ENCODE measurements at regions not wholly inside any gene's neighbourhood (a gene's known extent, or its start where the extent isn't known, plus 50 kb on each side); places are given as distances from the start of the nearest gene placed in this dataset.

DNA sequence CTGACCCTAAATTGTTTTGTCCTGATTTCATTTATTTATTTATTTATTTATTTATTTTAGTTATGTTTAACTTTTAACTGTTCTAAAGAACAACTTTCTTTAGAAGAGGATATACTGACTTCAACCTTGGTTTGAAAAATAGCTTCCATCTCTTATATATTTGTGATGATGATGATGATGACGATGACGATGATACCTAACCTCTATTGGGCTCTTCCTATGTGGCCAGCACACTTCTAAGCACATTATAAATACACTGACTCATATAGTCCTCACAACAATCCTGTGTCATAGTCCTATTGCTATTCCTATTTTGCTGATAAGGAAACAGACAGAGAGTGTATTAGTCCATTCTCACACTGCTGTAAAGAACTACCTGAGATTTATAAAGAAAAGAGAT is 162.9 kb upstream of the KIAA1217 start:
- TF ChIP-seq, protein P1, sequence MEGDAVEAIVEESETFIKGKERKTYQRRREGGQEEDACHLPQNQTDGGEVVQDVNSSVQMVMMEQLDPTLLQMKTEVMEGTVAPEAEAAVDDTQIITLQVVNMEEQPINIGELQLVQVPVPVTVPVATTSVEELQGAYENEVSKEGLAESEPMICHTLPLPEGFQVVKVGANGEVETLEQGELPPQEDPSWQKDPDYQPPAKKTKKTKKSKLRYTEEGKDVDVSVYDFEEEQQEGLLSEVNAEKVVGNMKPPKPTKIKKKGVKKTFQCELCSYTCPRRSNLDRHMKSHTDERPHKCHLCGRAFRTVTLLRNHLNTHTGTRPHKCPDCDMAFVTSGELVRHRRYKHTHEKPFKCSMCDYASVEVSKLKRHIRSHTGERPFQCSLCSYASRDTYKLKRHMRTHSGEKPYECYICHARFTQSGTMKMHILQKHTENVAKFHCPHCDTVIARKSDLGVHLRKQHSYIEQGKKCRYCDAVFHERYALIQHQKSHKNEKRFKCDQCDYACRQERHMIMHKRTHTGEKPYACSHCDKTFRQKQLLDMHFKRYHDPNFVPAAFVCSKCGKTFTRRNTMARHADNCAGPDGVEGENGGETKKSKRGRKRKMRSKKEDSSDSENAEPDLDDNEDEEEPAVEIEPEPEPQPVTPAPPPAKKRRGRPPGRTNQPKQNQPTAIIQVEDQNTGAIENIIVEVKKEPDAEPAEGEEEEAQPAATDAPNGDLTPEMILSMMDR (conservative IDR thresholded peaks at IDR 0.05; ENCODE audit: low read depth, low read length), result no peak
- no peak overlapping the region for H3K4me3 ChIP-seq (ENCODE audit: low read depth, low read length)
- no peak for DNase-seq (ENCODE audit: low read depth)

DNA sequence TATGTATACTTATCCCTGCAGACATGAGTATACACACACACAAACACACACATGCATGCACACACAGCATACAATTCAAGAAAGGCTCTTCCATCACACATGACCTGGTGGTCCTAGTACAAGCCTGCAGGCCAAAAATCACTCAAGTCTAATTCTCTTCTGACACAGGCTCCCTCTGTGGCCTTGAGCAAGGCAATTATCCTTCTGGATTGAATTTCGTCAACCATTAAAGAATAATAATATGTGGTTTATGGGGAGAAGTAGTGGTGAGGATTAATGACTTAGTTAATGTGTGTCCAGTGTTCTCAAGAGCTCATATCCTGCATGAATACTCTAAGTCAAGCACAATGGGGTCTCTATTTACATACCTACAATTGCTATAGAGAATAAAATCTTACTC is 161.8 kb upstream of the KIAA1217 start:
- H3K4me3 ChIP-seq (ENCODE audit: low read depth, low read length), result no peak overlapping the region
- TF ChIP-seq, protein P1 (conservative IDR thresholded peaks at IDR 0.05; ENCODE audit: low read depth, low read length), result no peak
- DNase-seq (ENCODE audit: low read depth), result no peak

DNA sequence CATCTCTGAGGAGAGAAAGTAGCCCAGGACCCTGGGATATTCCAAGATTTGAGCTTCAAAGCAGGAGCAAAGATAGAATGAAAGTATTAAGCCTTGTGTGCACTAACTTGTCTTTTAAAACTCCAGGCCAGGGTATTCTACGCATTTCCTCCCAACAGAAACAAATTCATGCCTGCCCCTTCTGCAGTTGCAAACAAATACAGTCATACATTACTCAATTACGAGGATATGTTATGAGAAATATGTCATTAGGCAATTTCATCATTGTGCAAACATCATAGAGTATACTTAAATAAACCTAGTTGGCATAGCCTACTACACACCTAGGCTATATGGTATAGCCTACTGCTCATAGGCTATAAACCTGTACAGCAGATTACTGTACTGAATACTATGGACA is 154.5 kb upstream of the KIAA1217 start:
- no peak overlapping the region for H3K4me3 ChIP-seq (ENCODE audit: low read depth, low read length)
- DNase-seq (ENCODE audit: low read depth), result no peak
- TF ChIP-seq, protein P1 (conservative IDR thresholded peaks at IDR 0.05; ENCODE audit: low read depth, low read length), result no peak

DNA sequence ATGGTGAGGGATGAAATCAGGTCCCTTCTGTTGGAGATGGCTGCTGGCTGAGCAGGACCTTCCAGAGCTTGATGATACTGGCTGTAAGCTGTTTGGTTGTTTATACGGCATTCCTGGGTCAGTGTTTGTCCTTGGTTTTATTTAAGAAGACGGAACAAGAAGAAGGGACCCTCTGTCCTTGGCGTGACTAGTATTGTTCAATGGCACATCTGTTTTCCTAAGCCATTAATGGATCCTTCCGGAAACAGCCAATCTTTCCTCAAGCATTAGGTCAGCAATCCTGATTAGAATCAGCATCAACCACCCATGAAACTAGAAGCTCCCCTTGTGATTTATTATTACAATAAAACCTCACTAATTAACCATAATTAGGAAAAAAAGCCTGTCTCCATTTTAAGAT is 128.7 kb upstream of the KIAA1217 start:
- no peak overlapping the region for H3K4me3 ChIP-seq (ENCODE audit: low read depth, low read length)
- no peak for DNase-seq (ENCODE audit: low read depth)
- TF ChIP-seq, protein P1 (conservative IDR thresholded peaks at IDR 0.05; ENCODE audit: low read depth, low read length), result no peak

DNA sequence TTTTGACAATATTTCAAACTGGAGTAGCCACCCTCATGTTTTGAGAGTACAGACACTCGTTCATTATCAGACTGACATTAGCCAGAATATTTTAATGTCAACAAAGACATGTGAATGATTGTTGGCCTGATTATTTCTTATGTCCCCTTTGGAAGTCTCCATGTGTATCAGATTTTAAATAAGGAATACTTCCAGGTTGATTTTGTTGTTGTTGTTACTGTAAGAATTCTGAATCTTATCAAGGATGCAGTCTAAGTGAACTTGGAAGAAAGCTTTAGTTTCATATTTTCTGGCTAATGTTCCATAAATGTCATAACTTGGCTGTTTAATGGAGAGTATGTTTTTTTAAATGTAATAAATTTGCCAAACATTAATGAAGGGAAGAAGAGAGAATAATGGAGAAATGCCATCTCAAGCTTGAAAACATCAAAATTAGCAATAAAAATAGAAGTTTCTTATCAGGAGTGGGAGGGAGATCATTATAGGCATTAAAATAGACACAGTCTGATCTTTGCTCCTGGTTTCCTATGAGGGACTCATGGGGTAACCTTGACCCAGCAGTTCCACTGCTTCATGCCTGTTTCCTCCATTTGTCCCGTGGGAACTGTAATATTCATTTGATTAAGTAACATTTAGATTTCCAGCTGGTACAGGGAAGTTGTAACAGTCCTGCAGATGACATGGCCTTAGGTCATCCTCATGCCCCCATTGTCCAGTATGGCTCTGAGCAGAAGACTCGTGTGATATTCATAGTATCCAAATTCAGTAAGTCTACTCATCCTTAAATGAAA is 122.4 kb upstream of the KIAA1217 start:
- TF ChIP-seq, protein P1 (conservative IDR thresholded peaks at IDR 0.05; ENCODE audit: low read depth, low read length), result no peak
- DNase-seq (ENCODE audit: low read depth), result no peak

DNA sequence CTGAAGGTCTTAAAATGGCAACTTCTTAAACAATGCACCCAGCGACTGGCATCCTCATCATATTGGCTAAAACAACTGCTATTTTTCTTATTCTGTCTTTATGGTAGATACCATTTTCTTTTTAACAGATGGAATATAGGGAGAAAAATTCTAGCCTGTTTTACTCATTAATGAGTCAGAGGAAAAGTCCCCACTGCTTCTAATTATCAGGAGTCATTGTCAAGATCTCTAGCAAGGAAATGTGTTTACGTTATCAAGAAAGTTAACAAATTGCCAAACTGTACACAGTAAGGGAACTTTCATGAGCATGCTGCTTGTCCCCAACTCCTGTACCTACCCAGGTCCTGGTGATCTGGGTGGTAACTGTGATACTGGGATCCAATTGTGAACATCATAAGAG is 117.7 kb upstream of the KIAA1217 start:
- TF ChIP-seq, protein P1 (conservative IDR thresholded peaks at IDR 0.05; ENCODE audit: low read depth, low read length), result no peak
- DNase-seq (ENCODE audit: low read depth), result no peak
- no peak overlapping the region for H3K4me3 ChIP-seq (ENCODE audit: low read depth, low read length)

More for the DNA sequence above, 122.4 kb upstream of the KIAA1217 start:
- no peak overlapping the region for H3K4me3 ChIP-seq (ENCODE audit: low read depth, low read length)

DNA sequence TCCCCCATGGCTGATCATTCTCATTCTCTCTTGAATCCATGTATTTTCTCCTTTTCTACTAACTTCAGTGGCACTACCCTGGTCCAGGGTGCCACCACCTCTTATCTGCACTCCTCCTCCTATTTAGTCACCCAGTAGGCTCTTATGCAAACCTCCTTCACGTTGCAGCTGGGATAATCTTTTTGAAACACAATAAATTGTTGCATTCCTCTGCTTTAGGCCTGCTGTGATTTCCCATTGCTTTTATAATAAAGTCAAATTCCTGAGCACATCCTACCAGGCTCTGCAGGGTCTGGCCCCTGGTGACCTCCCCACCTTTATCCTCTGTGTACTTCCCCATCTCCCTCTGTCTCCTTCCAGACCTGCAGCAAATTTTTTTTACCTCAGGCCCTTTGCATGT is 112.7 kb upstream of the KIAA1217 start:
- TF ChIP-seq, protein P1 (conservative IDR thresholded peaks at IDR 0.05; ENCODE audit: low read depth, low read length), result no peak
- no peak for DNase-seq (ENCODE audit: low read depth)
- H3K4me3 ChIP-seq (ENCODE audit: low read depth, low read length), result no peak overlapping the region

Measured in choroid plexus epithelial cell (primary cell).